MM.1S (cell line): ENCODE measurements at regions not wholly inside any gene's neighbourhood (a gene's known extent, or its start where the extent isn't known, plus 50 kb on each side); places are given as distances from the start of the nearest gene placed in this dataset.

ENCODE experiments used
- DNase-seq: peaks from one replicate; pipeline ENCODE4 v3.0.0-alpha.2; 2015
- H2AFZ ChIP-seq: fragments of 300-600 bp; sonication (generic); 2 replicates; pipeline ENCODE4 v1.6.0; 2016; ENCODE audit warnings: antibody characterized with exemption, low read length
- H3F3A ChIP-seq: fragments of 300-600 bp; sonication (generic); 2 replicates; pipeline ENCODE4 v1.6.1; 2016; ENCODE audit warnings: mild to moderate bottlenecking, antibody characterized with exemption, low read length, moderate library complexity, mixed read lengths; ENCODE audit not compliant: insufficient read depth
- H3K27ac ChIP-seq: fragments of 300-600 bp; sonication (generic); 2 replicates; pipeline ENCODE4 v1.5.1; 2016; ENCODE audit warnings: mild to moderate bottlenecking, low read length
- H3K27me3 ChIP-seq: fragments of 300-600 bp; sonication (generic); replicated peaks from 2 replicates; pipeline ENCODE4 v1.6.0; 2016; ENCODE audit warnings: low read length; ENCODE audit not compliant: insufficient read depth
- H3K36me3 ChIP-seq: fragments of 300-600 bp; sonication (generic); replicated peaks from 2 replicates; pipeline ENCODE4 v1.6.1; 2016; ENCODE audit warnings: mild to moderate bottlenecking, low read length, mixed read lengths; ENCODE audit not compliant: insufficient read depth
- H3K4me1 ChIP-seq: fragments of 300-600 bp; sonication (generic); 2 replicates; pipeline ENCODE4 v1.6.1; 2016; ENCODE audit warnings: low read length, mixed read lengths
- H3K4me2 ChIP-seq: fragments of 300-600 bp; sonication (generic); 2 replicates; pipeline ENCODE4 v1.6.0; 2016; ENCODE audit warnings: low read depth, low read length
- H3K4me3 ChIP-seq: fragments of 300-600 bp; sonication (generic); 2 replicates; pipeline ENCODE4 v1.5.1; 2016; ENCODE audit warnings: low read length, mixed read lengths
- H3K79me2 ChIP-seq: fragments of 300-600 bp; sonication (generic); 2 replicates; pipeline ENCODE4 v1.6.1; 2016; ENCODE audit warnings: mixed run types, low read length, mixed read lengths
- H3K9ac ChIP-seq: fragments of 300-600 bp; sonication (generic); 2 replicates; pipeline ENCODE4 v1.6.1; 2016; ENCODE audit warnings: low read length, mixed read lengths
- H3K9me2 ChIP-seq: fragments of 300-600 bp; sonication (generic); replicated peaks from 2 replicates; pipeline ENCODE4 v1.6.1; 2016; ENCODE audit warnings: mild to moderate bottlenecking, low read length, mixed read lengths; ENCODE audit not compliant: insufficient read depth
- H3K9me3 ChIP-seq: fragments of 300-600 bp; sonication (generic); replicated peaks from 2 replicates; pipeline ENCODE4 v1.6.1; 2016; ENCODE audit warnings: mild to moderate bottlenecking, low read length, mixed read lengths; ENCODE audit not compliant: insufficient read depth
- H4K20me1 ChIP-seq: fragments of 300-600 bp; sonication (generic); 2 replicates; pipeline ENCODE4 v1.6.1; 2016; ENCODE audit warnings: mild to moderate bottlenecking, low read length, moderate library complexity, mixed read lengths; ENCODE audit not compliant: insufficient read depth
- EZH2 ChIP-seq: fragments of 300-600 bp; sonication (generic); optimal IDR thresholded peaks from 2 replicates; pipeline ENCODE3; 2017; ENCODE audit warnings: low read depth, mild to moderate bottlenecking, antibody characterized with exemption, low read length, mixed read lengths
- EZH2phosphoT487 ChIP-seq: fragments of 300-600 bp; sonication (generic); IDR thresholded peaks from 2 replicates; pipeline ENCODE4 v1.6.1; 2018; ENCODE audit warnings: antibody characterized with exemption, low read length
- TF ChIP-seq, protein P1 (sequence below): fragments of 300-600 bp; sonication (generic); IDR thresholded peaks from 2 replicates; pipeline ENCODE4 v1.5.1; 2016; ENCODE audit warnings: antibody characterized with exemption, low read length, mixed read lengths

DNA sequence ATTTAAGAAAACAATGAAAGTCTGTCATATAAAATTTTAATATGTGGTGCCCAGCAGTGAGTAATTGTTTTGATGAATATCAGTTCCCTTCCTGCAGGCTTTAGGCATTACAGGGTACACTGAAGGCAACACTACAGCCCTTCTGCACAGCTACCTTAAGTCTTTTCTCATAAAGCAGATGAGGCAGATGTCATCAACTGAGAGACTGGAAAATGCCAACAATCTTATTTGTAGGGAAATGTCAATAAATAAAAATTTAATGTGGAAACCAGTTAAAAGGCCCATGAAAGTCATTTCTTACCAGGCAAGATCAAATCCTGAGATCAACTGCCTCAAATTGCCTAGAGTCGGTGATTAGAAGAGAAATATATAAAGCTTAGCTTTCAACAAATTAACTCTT is 193.4 kb upstream of the NWD2 start:
- H4K20me1 ChIP-seq = no peaks in the 10 kb centered on the region
- H3K27ac ChIP-seq = no peak overlapping the region
- TF ChIP-seq, protein P1, sequence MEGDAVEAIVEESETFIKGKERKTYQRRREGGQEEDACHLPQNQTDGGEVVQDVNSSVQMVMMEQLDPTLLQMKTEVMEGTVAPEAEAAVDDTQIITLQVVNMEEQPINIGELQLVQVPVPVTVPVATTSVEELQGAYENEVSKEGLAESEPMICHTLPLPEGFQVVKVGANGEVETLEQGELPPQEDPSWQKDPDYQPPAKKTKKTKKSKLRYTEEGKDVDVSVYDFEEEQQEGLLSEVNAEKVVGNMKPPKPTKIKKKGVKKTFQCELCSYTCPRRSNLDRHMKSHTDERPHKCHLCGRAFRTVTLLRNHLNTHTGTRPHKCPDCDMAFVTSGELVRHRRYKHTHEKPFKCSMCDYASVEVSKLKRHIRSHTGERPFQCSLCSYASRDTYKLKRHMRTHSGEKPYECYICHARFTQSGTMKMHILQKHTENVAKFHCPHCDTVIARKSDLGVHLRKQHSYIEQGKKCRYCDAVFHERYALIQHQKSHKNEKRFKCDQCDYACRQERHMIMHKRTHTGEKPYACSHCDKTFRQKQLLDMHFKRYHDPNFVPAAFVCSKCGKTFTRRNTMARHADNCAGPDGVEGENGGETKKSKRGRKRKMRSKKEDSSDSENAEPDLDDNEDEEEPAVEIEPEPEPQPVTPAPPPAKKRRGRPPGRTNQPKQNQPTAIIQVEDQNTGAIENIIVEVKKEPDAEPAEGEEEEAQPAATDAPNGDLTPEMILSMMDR = no peak
- TF ChIP-seq EZH2 = no peak
- TF ChIP-seq EZH2phosphoT487 = no peak
- no peaks in the 10 kb centered on the region for H3K27me3 ChIP-seq
- DNase-seq = no peak
- H2AFZ ChIP-seq = no peak overlapping the region
- no peaks in the 10 kb centered on the region for H3K36me3 ChIP-seq
- H3K9me3 ChIP-seq = no peaks in the 10 kb centered on the region
- no peak overlapping the region for H3K4me2 ChIP-seq
- H3K79me2 ChIP-seq = no peaks in the 10 kb centered on the region
- no peaks in the 10 kb centered on the region for H3K4me1 ChIP-seq
- H3F3A ChIP-seq = no peaks in the 10 kb centered on the region
- H3K9ac ChIP-seq = no peak overlapping the region
- no peaks in the 10 kb centered on the region for H3K9me2 ChIP-seq
- no peak overlapping the region for H3K4me3 ChIP-seq

DNA sequence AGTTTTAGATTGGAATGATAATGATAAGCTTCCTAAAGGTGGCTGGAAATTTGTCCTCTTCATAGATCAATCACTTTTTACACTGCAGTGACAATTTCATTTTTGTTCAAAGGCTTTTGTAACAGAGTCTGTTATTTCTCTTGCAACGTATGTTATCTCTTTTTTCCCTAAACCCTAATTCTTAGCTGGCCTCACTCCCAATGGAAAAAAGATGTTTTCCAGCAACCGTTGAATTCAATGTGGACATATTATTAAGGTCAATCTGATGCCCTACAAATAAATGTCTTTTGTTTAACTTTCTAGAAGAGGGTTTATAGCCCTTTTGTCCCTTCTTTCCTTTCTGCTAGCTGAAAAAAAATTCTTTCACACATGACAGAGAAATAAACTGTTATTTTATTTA is 192.7 kb upstream of the NWD2 start:
- Histone ChIP-seq H3K9ac (no peak overlapping the region), H4K20me1 (no peaks in the 10 kb centered on the region), H3K9me3 (no peaks in the 10 kb centered on the region), H3K9me2 (no peaks in the 10 kb centered on the region), H3K27ac (no peak overlapping the region), H2AFZ (no peak overlapping the region), H3K4me3 (no peak overlapping the region), H3K27me3 (no peaks in the 10 kb centered on the region), H3K79me2 (no peaks in the 10 kb centered on the region), H3F3A (no peaks in the 10 kb centered on the region), H3K4me1 (no peaks in the 10 kb centered on the region), H3K36me3 (no peaks in the 10 kb centered on the region), H3K4me2 (no peak overlapping the region)
- no peak for DNase-seq
- TF ChIP-seq EZH2phosphoT487 = no peak
- TF ChIP-seq EZH2 = no peak
- TF ChIP-seq, protein P1 = no peak

DNA sequence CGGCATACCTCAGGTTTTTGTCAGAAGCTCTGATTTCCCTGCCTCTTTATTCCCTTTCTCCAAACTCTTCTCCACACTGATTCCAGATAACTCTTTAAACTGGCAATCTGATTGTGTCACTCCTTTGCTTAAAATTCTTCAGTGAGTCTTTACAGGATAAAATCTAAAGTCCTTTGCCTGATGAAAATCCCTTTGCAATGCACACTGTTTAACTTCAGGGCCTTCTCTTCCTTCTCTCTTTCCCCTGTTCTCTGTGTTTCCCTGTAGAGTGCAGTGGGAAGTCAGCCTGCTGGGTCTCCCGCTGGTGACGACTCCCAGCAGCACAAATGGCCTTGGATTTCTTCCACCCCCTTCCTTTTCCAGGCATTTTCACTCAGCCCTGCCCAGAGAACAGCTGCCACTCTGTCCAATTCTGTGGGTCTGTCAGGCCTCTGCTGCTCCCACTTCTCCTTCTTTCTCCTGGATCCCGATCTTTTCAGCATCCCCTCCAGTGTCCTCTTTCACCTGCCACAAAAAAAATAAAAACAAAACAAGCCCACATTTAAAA is 189.9 kb upstream of the NWD2 start:
- Histone ChIP-seq H3K79me2 (no peaks in the 10 kb centered on the region), H3K9ac (no peak overlapping the region), H3F3A (no peaks in the 10 kb centered on the region), H3K27ac (no peak overlapping the region), H3K4me3 (no peak overlapping the region), H3K4me2 (no peak overlapping the region), H3K27me3 (no peaks in the 10 kb centered on the region), H2AFZ (no peak overlapping the region), H4K20me1 (no peaks in the 10 kb centered on the region), H3K36me3 (no peaks in the 10 kb centered on the region), H3K9me3 (no peaks in the 10 kb centered on the region), H3K4me1 (no peaks in the 10 kb centered on the region), H3K9me2 (no peaks in the 10 kb centered on the region)
- no peak for DNase-seq
- TF ChIP-seq EZH2 (no peak), EZH2phosphoT487 (no peak)
- TF ChIP-seq, protein P1 = no peak
